T-helper 1 cell treated with Interleukin-12 subunit alpha and Interleukin-12 subunit beta and Interleukin-4 antibody, amounts not matched to agents 30 μg/mL and 1 μg/mL, for 36 hours (primary cell): ENCODE measurements at regions not wholly inside any gene's neighbourhood (a gene's known extent, or its start where the extent isn't known, plus 50 kb on each side); places are given as distances from the start of the nearest gene placed in this dataset.
"Not testable (repeated sequence)": the region's sequence is repeated elsewhere in the genome, so short reads cannot be mapped to it uniquely, and the experiment has no call there.

Experiments used
- H3K27ac Mint-ChIP-seq: one replicate; pipeline ENCODE4 v1.8.0; 2021; ENCODE audit warnings: mild to moderate bottlenecking, mixed read lengths
- H3K27me3 Mint-ChIP-seq: one replicate; pipeline ENCODE4 v1.8.0; 2021; ENCODE audit warnings: low read depth, mixed read lengths
- H3K36me3 Mint-ChIP-seq: one replicate; pipeline ENCODE4 v1.8.0; 2021; ENCODE audit warnings: low read depth, mixed read lengths
- H3K4me1 Mint-ChIP-seq: one replicate; pipeline ENCODE4 v1.8.0; 2021; ENCODE audit warnings: low read depth, mixed read lengths
- H3K4me3 Mint-ChIP-seq: one replicate; pipeline ENCODE4 v1.8.0; 2021; ENCODE audit warnings: mild to moderate bottlenecking, moderate library complexity, mixed read lengths
- H3K9me3 Mint-ChIP-seq: one replicate; pipeline ENCODE4 v1.8.0; 2021; ENCODE audit warnings: mixed read lengths

DNA sequence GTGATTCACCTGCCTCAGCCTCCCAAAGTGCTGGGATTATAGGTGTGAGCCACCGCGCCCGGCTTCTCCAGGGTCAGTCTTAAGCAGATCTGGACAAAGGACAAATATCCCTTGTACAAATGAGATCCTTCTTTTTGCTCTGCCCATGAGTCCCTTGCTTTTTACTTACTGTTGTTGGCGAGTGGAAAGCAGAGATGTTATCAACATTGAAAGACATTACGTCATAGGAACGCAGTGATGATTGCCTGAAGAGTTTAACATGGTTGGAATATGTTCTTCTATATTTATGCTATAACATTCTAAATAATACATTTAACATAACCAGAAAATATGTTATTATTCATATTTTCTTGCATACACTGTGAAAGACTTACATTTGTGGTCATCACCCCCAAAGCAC is 644.3 kb upstream of the LRRN3 start:
- H3K27me3 Mint-ChIP-seq: no peaks in the 10 kb centered on the region
- H3K27ac Mint-ChIP-seq: no peak overlapping the region
- H3K4me3 Mint-ChIP-seq: no peak overlapping the region
- H3K36me3 Mint-ChIP-seq: no peaks in the 10 kb centered on the region
- no peaks in the 10 kb centered on the region for H3K4me1 Mint-ChIP-seq
- no peaks in the 10 kb centered on the region for H3K9me3 Mint-ChIP-seq

DNA sequence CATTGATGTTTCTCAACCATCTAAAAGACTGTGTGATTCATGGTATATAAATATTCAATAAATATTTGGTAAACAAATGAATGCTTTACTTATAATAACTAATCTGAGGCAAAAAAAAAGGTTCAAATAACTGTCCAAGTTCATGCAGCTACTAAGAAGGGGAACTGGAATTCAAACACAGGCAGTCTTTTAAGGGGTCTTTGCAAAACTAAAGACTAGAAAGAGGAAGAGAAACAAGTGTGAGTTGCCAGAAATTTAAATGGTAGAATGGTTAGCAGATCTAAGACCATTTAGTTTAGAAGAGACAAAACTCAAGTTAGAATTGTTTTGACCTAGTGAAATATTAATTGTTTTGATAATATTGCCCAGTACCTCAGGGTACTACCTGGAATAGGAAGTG is 642.0 kb upstream of the LRRN3 start:
- no peaks in the 10 kb centered on the region for H3K36me3 Mint-ChIP-seq
- H3K4me1 Mint-ChIP-seq: no peaks in the 10 kb centered on the region
- no peaks in the 10 kb centered on the region for H3K9me3 Mint-ChIP-seq
- no peak overlapping the region for H3K4me3 Mint-ChIP-seq
- no peak overlapping the region for H3K27ac Mint-ChIP-seq
- peaks cover 5% of the 10 kb centered on the region for H3K27me3 Mint-ChIP-seq

DNA sequence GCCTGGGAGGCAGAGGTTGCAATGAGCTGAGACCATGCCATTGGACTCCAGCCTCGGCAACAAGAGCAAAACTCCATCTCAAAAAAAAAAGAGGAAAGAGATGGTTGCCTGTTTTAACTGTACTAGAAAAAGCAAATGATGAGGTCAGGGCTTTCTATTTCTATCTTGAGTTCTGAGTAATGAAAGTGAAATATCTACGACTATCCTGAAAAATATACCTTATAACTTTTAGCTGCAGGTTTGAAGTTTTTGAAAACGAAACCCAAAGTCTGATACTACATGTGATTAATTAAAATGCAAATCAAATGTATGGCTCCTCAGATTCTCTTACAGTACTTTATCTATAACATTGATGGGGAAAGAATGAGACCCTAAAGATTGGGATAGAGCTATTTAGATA is 636.2 kb upstream of the LRRN3 start:
- Mint-ChIP-seq H3K36me3 (no peaks in the 10 kb centered on the region), H3K9me3 (no peaks in the 10 kb centered on the region), H3K4me3 (no peak overlapping the region), H3K4me1 (no peaks in the 10 kb centered on the region), H3K27me3 (peaks cover 5% of the 10 kb centered on the region), H3K27ac (no peak overlapping the region)

- no peaks in the 10 kb centered on the region for H3K4me1 Mint-ChIP-seq
- no peak overlapping the region for H3K4me3 Mint-ChIP-seq
- H3K9me3 Mint-ChIP-seq: no peaks in the 10 kb centered on the region
- H3K36me3 Mint-ChIP-seq: no peaks in the 10 kb centered on the region
- H3K27me3 Mint-ChIP-seq: peaks cover 19% of the 10 kb centered on the region
- no peak overlapping the region for H3K27ac Mint-ChIP-seq
These were observed 629.3 kb upstream of the LRRN3 start for GRCh38 chr7:110461621-110462020.

- Mint-ChIP-seq H3K27me3 (peaks cover 2% of the 10 kb centered on the region), H3K4me3 (no peak overlapping the region), H3K27ac (no peak overlapping the region), H3K4me1 (no peaks in the 10 kb centered on the region), H3K36me3 (no peaks in the 10 kb centered on the region), H3K9me3 (no peaks in the 10 kb centered on the region)
These were observed 620.5 kb upstream of the LRRN3 start for GRCh38 chr7:110470420-110470819.

- H3K4me3 Mint-ChIP-seq, H3K36me3 Mint-ChIP-seq, H3K4me1 Mint-ChIP-seq, H3K9me3 Mint-ChIP-seq, H3K27me3 Mint-ChIP-seq, H3K27ac Mint-ChIP-seq: not testable (repeated sequence)
These were observed 618.5 kb upstream of the LRRN3 start for GRCh38 chr7:110472419-110472818.

DNA sequence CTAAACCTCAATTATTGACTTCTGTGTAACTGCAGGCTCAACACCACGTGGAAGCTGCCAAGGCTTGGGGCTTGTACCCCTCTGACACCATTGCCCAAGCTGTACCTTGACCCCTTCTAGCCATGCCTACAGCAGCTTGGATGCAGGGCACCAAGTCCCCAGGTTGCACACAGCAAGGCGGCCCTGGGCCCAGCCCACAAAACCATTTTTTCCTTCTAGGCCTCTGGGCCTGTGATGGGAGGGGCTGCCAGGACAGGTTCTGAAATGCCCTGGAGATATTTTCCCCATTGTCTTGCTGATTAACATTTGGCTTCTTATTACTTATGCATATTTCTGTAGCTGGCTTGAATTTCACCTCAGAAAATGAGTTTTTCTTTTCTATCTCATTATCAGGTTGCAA is 610.0 kb upstream of the LRRN3 start:
- H3K4me3 Mint-ChIP-seq: no peak overlapping the region
- H3K4me1 Mint-ChIP-seq: no peaks in the 10 kb centered on the region
- peaks cover 23% of the 10 kb centered on the region for H3K9me3 Mint-ChIP-seq
- H3K36me3 Mint-ChIP-seq: no peaks in the 10 kb centered on the region
- H3K27me3 Mint-ChIP-seq: no peaks in the 10 kb centered on the region
- H3K27ac Mint-ChIP-seq: no peak overlapping the region

- Mint-ChIP-seq H3K27ac (no peak overlapping the region), H3K27me3 (no peaks in the 10 kb centered on the region), H3K4me3 (no peak overlapping the region), H3K36me3 (no peaks in the 10 kb centered on the region), H3K4me1 (no peaks in the 10 kb centered on the region), H3K9me3 (peaks cover 23% of the 10 kb centered on the region)
These were observed 607.4 kb upstream of the LRRN3 start for GRCh38 chr7:110483553-110483952.

DNA sequence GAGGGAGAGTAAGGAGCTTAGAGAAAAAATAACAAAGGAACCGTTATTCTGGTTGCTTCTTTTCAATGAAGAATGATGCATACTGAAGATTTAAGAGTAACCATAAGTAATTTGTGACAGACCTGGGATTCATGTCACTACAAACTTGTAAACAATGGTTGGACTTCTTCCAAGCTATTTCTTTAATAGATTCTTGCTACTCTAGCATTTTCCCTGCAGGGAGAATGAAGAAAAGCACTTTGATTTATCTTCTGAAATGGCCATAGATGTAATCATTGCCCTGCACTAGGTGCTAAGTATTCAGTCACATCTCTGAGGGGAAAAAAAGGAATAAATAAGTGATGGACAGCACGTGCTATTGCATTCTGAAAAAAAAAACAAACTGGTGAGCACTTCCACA is 606.6 kb upstream of the LRRN3 start:
- Mint-ChIP-seq H3K9me3 (peaks cover 16% of the 10 kb centered on the region), H3K4me1 (no peaks in the 10 kb centered on the region), H3K27ac (no peak overlapping the region), H3K4me3 (no peak overlapping the region), H3K36me3 (no peaks in the 10 kb centered on the region), H3K27me3 (no peaks in the 10 kb centered on the region)

- Mint-ChIP-seq H3K27ac (no peak overlapping the region), H3K27me3 (no peaks in the 10 kb centered on the region), H3K4me1 (no peaks in the 10 kb centered on the region), H3K4me3 (no peak overlapping the region), H3K36me3 (no peaks in the 10 kb centered on the region), H3K9me3 (peaks cover 9% of the 10 kb centered on the region)
These were observed 604.4 kb upstream of the LRRN3 start for GRCh38 chr7:110486549-110486948.

GRCh38 chr7:110502888-110503465 is 588.0 kb upstream of the LRRN3 start:
- Mint-ChIP-seq H3K27ac (no peak overlapping the region), H3K4me3 (no peak overlapping the region), H3K27me3 (no peaks in the 10 kb centered on the region), H3K9me3 (no peaks in the 10 kb centered on the region), H3K4me1 (peaks cover 6% of the 10 kb centered on the region), H3K36me3 (no peaks in the 10 kb centered on the region)

DNA sequence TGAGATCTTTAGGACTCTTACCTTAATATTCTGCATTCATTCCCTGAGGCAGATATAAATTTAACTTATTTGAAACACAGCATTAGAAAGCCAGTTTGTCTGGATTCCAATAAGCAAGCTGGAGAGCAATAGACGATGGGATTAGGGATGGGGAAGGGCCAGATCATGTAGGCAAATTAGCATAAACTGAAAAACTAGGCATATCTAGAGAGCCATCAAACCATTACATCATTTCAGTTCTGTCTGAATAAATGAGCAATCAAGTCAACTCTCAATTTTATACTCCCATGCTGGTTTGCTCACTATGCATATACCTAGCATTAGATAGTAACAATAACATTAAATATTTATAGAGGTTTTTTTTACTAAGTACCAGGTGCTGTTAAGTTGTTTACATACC is 583.6 kb upstream of the LRRN3 start:
- Mint-ChIP-seq H3K9me3 (no peaks in the 10 kb centered on the region), H3K4me3 (no peak overlapping the region), H3K27ac (no peak overlapping the region), H3K36me3 (no peaks in the 10 kb centered on the region), H3K4me1 (peaks cover 6% of the 10 kb centered on the region), H3K27me3 (no peaks in the 10 kb centered on the region)

- no peaks in the 10 kb centered on the region for H3K27me3 Mint-ChIP-seq
- H3K9me3 Mint-ChIP-seq: no peaks in the 10 kb centered on the region
- H3K4me3 Mint-ChIP-seq: no peak overlapping the region
- H3K4me1 Mint-ChIP-seq: peaks cover 4% of the 10 kb centered on the region
- H3K27ac Mint-ChIP-seq: no peak overlapping the region
- H3K36me3 Mint-ChIP-seq: no peaks in the 10 kb centered on the region
These were observed 583.1 kb upstream of the LRRN3 start for GRCh38 chr7:110507832-110508231.

DNA sequence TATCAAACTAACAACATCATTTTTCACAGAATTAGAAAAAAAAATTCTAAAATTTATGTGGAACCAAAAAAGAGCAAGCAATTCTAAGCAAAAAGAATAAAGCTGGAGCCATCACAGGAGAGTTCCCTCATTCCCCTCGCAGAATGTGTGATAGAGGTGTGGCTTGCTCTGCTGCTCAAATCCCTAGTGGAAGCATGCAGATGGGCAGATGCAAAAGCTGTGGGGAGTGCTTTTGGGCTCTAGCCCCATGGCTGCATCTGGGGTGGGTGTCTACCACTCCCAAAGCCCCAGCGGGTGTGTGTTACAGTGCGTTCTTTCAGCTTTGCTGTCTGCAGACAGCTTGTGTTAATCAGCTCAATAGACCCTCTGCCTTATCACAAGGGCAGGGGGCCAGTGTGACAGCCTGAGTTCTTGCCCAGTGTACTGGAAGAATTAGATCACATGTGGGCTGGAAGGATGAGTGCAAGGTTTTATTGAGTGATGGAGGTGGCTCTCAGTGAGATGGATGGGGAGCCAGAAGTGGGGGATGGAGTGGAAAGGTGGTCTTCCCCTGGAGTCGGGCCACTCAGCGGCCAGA is 575.9 kb upstream of the LRRN3 start:
- H3K9me3 Mint-ChIP-seq, H3K36me3 Mint-ChIP-seq, H3K4me3 Mint-ChIP-seq, H3K4me1 Mint-ChIP-seq, H3K27ac Mint-ChIP-seq: not testable (repeated sequence)
- peaks cover 16% of the 10 kb centered on the region for H3K27me3 Mint-ChIP-seq

DNA sequence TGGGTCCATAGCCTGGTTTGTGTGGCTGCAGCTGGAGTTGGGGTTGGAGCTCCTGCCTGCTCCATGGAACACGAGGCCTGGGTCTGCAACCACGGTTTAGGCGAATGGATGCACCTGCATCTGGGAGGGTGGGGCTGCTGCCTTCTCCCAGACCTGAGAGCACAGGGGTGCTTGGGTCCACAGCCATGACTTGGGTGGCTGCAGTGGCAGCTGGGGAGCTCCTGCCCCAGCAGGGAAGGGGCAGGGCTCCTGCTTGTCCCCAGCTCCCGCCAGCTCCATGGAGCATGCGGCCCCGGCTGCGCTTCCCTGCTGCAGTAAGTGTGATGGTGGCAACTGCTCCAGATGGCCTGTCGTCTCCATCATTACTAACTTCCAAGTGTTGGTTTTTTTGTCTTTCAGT is 571.1 kb upstream of the LRRN3 start:
- H3K27me3 Mint-ChIP-seq: peaks cover 12% of the 10 kb centered on the region
- H3K36me3 Mint-ChIP-seq: no peaks in the 10 kb centered on the region
- no peaks in the 10 kb centered on the region for H3K4me1 Mint-ChIP-seq
- H3K4me3 Mint-ChIP-seq: no peak overlapping the region
- no peaks in the 10 kb centered on the region for H3K9me3 Mint-ChIP-seq
- H3K27ac Mint-ChIP-seq: no peak overlapping the region

DNA sequence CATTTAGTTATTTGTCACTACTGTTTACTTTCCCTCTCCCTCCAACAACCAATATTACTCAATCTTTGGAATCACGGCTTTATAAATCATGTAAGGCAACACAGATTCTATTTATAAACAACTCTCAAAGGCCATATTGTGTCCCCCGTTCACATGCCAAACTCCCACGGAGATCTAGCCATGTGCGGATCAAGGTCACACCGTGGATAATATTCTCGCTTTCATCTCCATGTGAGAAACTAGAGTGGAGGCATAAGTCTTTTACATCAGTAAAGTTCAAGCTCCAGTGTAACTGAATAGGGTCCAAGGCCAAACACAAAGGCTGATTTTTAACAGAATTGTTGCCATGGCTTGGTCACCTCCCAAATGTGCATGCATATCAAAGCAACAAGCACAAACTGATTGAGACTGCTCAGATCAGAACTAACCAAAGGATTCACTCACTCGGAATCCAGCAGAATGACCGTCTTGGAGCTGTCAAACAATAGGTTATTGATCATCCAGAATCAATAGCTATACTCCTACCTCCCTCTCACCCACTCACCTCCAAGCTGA is 569.5 kb upstream of the LRRN3 start:
- peaks cover 7% of the 10 kb centered on the region for H3K27me3 Mint-ChIP-seq
- no peaks in the 10 kb centered on the region for H3K4me1 Mint-ChIP-seq
- no peaks in the 10 kb centered on the region for H3K36me3 Mint-ChIP-seq
- no peak overlapping the region for H3K4me3 Mint-ChIP-seq
- H3K27ac Mint-ChIP-seq: no peak overlapping the region
- no peaks in the 10 kb centered on the region for H3K9me3 Mint-ChIP-seq
